ENCODE measurements at regions not wholly inside any gene's neighbourhood (a gene's known extent, or its start where the extent isn't known, plus 50 kb on each side); places are given as distances from the start of the nearest gene placed in this dataset.

DNA sequence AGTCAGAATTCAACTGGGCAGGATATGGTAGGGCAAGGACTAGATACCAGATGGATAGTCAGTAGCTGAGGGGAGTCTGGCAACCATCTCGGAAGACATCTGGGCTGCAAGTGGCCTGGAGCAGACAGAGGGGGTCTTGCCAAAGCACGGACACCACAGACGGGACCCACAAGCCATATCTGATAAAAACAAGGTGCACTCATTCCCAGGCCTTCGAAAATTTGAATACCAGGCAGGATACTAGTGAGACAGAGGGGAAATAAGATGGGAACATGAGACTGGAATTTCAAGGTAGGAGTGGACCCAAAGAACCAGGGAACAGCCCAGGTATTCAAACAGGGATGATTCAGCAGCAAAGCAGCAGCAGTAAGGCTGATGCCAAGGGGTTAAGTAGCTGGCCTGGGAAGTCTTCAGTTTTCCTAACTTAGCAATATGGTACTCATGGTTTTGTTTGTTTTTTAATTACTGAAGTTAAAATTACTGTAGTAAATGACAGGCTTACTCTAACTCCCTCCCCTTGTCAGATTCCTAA is 144.9 kb upstream of the NCKAP5 start:
- Histone ChIP-seq H3K4me2 (replicated peaks; ENCODE audit: low read depth, low read length, poor library complexity, severe bottlenecking) (no peak overlapping the region), H3K4me3 (ENCODE audit: control extremely low read depth in 1 of 5, extremely low read depth in 1 of 5, insufficient read depth in 1 of 5, low read depth in 2 of 5, low read length in 4 of 5) (no peak overlapping the region), H3K79me2 (ENCODE audit: control insufficient read depth, insufficient read depth, low read length) (no peaks in the 10 kb centered on the region), H4K20me1 (ENCODE audit: control insufficient read depth, insufficient read depth, low read length, poor library complexity, severe bottlenecking) (no peaks in the 10 kb centered on the region), H3K9ac (ENCODE audit: low read length) (no peak overlapping the region), H3K4me1 (ENCODE audit: control insufficient read depth in 2 of 2, insufficient read depth in 2 of 2, low read length in 2 of 2) (no peaks in the 10 kb centered on the region), H3K27ac (ENCODE audit: low read length in 2 of 2) (no peak overlapping the region), H3K36me3 (replicated peaks in 1 of 2; ENCODE audit: control extremely low read depth in 1 of 2, control insufficient read depth in 1 of 2, extremely low read depth in 1 of 2, insufficient read depth in 2 of 2, low read length in 1 of 2) (no peaks in the 10 kb centered on the region), H2AFZ (ENCODE audit: insufficient read depth, low read depth, low read length, poor library complexity, severe bottlenecking) (no peak overlapping the region), H3K9me3 (ENCODE audit: control extremely low read depth in 1 of 3, control insufficient read depth in 2 of 3, insufficient read depth in 1 of 3, low read length in 2 of 3) (peaks cover 0 to 8% (median 0%) of the 10 kb centered on the region in 3 donors), H3K27me3 (replicated peaks in 1 of 4; ENCODE audit: control extremely low read depth in 1 of 4, control insufficient read depth in 3 of 4, insufficient read depth in 4 of 4, low read length in 3 of 4) (no peaks in the 10 kb centered on the region)
- CTCF ChIA-PET: no interaction called here
- Mint-ChIP-seq H3K4me1 (no peaks in the 10 kb centered on the region), H3K9me3 (ENCODE audit: insufficient read depth) (peaks cover 4% of the 10 kb centered on the region), H3K27ac (no peak overlapping the region), H3K4me3 (no peak overlapping the region), H3K27me3 (peaks cover 15% of the 10 kb centered on the region)
- POLR2A ChIA-PET: no interaction called here
- TF ChIP-seq EZH2 (IDR thresholded peaks at IDR 0.05; ENCODE audit: borderline replicate concordance, insufficient read depth, low read depth, low read length, poor library complexity, severe bottlenecking) (no peak), CTCF (IDR thresholded peaks at IDR 0.05) (no peak)
- intact Hi-C loops (cut with micrococcal nuclease): no loop called here
- DNase-seq (no peak), ATAC-seq (ENCODE audit: low read depth) (no peak)
- WGBS (ENCODE audit: insufficient coverage): 73% methylated on average over 4 of the region's 4 CpGs

DNA sequence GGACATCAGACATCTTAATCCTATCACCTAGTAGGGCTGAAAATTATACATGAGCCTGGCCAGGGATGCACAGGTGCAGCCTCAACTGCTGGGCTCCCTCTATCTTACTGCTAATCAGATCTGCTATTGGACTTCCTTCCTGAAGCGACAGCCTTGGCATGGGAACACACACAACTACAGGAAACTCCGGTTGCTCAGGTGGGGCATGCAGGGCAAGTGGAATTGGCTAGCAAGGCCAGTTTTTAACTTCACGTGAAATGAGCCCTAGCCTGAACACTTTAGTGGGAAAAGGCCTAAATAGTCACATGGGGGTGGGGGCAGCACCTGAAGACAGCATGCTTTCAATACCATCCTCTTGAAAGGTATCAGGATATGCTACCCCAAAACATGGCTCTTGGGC is 147.9 kb upstream of the NCKAP5 start:
- ChIA-PET POLR2A (no interaction called here), CTCF (no interaction called here)
- Histone ChIP-seq H3K4me3 (ENCODE audit: control extremely low read depth in 1 of 5, extremely low read depth in 1 of 5, insufficient read depth in 1 of 5, low read depth in 2 of 5, low read length in 4 of 5) (no peak overlapping the region), H3K27me3 (replicated peaks in 1 of 4; ENCODE audit: control extremely low read depth in 1 of 4, control insufficient read depth in 3 of 4, insufficient read depth in 4 of 4, low read length in 3 of 4) (no peaks in the 10 kb centered on the region), H4K20me1 (ENCODE audit: control insufficient read depth, insufficient read depth, low read length, poor library complexity, severe bottlenecking) (no peaks in the 10 kb centered on the region), H3K9ac (ENCODE audit: low read length) (no peak overlapping the region), H3K36me3 (replicated peaks in 1 of 2; ENCODE audit: control extremely low read depth in 1 of 2, control insufficient read depth in 1 of 2, extremely low read depth in 1 of 2, insufficient read depth in 2 of 2, low read length in 1 of 2) (no peaks in the 10 kb centered on the region), H3K9me3 (ENCODE audit: control extremely low read depth in 1 of 3, control insufficient read depth in 2 of 3, insufficient read depth in 1 of 3, low read length in 2 of 3) (no peaks in the 10 kb centered on the region), H3K4me1 (ENCODE audit: control insufficient read depth in 2 of 2, insufficient read depth in 2 of 2, low read length in 2 of 2) (no peaks in the 10 kb centered on the region), H3K79me2 (ENCODE audit: control insufficient read depth, insufficient read depth, low read length) (no peaks in the 10 kb centered on the region), H2AFZ (ENCODE audit: insufficient read depth, low read depth, low read length, poor library complexity, severe bottlenecking) (no peak overlapping the region), H3K27ac (ENCODE audit: low read length in 2 of 2) (no peak overlapping the region), H3K4me2 (replicated peaks; ENCODE audit: low read depth, low read length, poor library complexity, severe bottlenecking) (no peak overlapping the region)
- H3K4me3 Mint-ChIP-seq: no peak overlapping the region
- intact Hi-C loops (cut with micrococcal nuclease): no loop called here
- 86% methylated on average over 3 of the region's 3 CpGs for WGBS (ENCODE audit: insufficient coverage)
- TF ChIP-seq CTCF (IDR thresholded peaks at IDR 0.05): no peak
- no peak for TF ChIP-seq EZH2 (IDR thresholded peaks at IDR 0.05; ENCODE audit: borderline replicate concordance, insufficient read depth, low read depth, low read length, poor library complexity, severe bottlenecking)
- peaks cover 15% of the 10 kb centered on the region for H3K27me3 Mint-ChIP-seq
- no peaks in the 10 kb centered on the region for H3K9me3 Mint-ChIP-seq (ENCODE audit: insufficient read depth)
- no peak overlapping the region for H3K27ac Mint-ChIP-seq
- H3K4me1 Mint-ChIP-seq: no peaks in the 10 kb centered on the region
- ATAC-seq (ENCODE audit: low read depth) (no peak), DNase-seq (no peak)
